SK-N-SH treated with all-trans-retinoic acid at 6 μM for 48 hours (cell line): ENCODE measurements at regions not wholly inside any gene's neighbourhood (a gene's known extent, or its start where the extent isn't known, plus 50 kb on each side); places are given as distances from the start of the nearest gene placed in this dataset.
"Not testable (repeated sequence)": the region's sequence is repeated elsewhere in the genome, so short reads cannot be mapped to it uniquely, and the experiment has no call there.

Experiments
- ATAC-seq: fragments of 200-7000 bp; cut with Tn5 transposase; 3 replicates; pipeline ENCODE4 v1.9.1; 2020; ENCODE audit warnings: mild to moderate bottlenecking, moderate library complexity
- BACH2 ChIP-seq: fragments of 250-450 bp; sonication (Bioruptor Pico); IDR thresholded peaks from 2 replicates; pipeline ENCODE4 v1.9.0; 2021; ENCODE audit warnings: mild to moderate bottlenecking, borderline replicate concordance
- CREB5 ChIP-seq: fragments of 250-450 bp; sonication (Bioruptor Pico); IDR thresholded peaks from 2 replicates; pipeline ENCODE4 v1.5.1; 2020; ENCODE audit warnings: low read depth, mild to moderate bottlenecking, moderate library complexity
- CSDC2 ChIP-seq: fragments of 250-450 bp; sonication (Bioruptor Pico); IDR thresholded peaks from 2 replicates; pipeline ENCODE4 v1.5.0; 2020; ENCODE audit warnings: mild to moderate bottlenecking, moderate library complexity
- CSRNP3 ChIP-seq: fragments of 250-450 bp; sonication (Bioruptor Pico); IDR thresholded peaks from 2 replicates; pipeline ENCODE4 v1.5.1; 2021; ENCODE audit warnings: mild to moderate bottlenecking, moderate library complexity
- ESRRG ChIP-seq: fragments of 250-450 bp; sonication (Bioruptor Pico); IDR thresholded peaks from 2 replicates; pipeline ENCODE4 v1.6.1; 2021; ENCODE audit warnings: mild to moderate bottlenecking
- GLIS3 ChIP-seq: fragments of 250-450 bp; sonication (Bioruptor Pico); IDR thresholded peaks from 2 replicates; pipeline ENCODE4 v1.5.0; 2020; ENCODE audit warnings: mild to moderate bottlenecking, moderate library complexity
- ISL1 ChIP-seq: fragments of 250-450 bp; sonication (Bioruptor Pico); IDR thresholded peaks from 2 replicates; pipeline ENCODE4 v2.1.2; 2022; ENCODE audit warnings: mild to moderate bottlenecking, moderate library complexity
- OSR1 ChIP-seq: fragments of 250-450 bp; sonication (Bioruptor Pico); IDR thresholded peaks from 2 replicates; pipeline ENCODE4 v1.8.0; 2022; ENCODE audit warnings: moderate library complexity, mild to moderate bottlenecking, inconsistent platforms
- PATZ1 ChIP-seq: fragments of 250-450 bp; sonication (Bioruptor Pico); IDR thresholded peaks from 2 replicates; pipeline ENCODE4 v1.8.0; 2020; ENCODE audit warnings: mild to moderate bottlenecking, moderate library complexity, borderline replicate concordance
- POU6F1 ChIP-seq: fragments of 250-450 bp; sonication (Bioruptor Pico); IDR thresholded peaks from 2 replicates; pipeline ENCODE4 v1.8.0; 2021; ENCODE audit warnings: low read depth, mild to moderate bottlenecking, moderate library complexity, borderline replicate concordance
- PPARA ChIP-seq: fragments of 250-450 bp; sonication (Bioruptor Pico); IDR thresholded peaks from 2 replicates; pipeline ENCODE4 v1.5.0; 2020; ENCODE audit warnings: mild to moderate bottlenecking, borderline replicate concordance
- RARB ChIP-seq: fragments of 250-450 bp; sonication (Bioruptor Pico); IDR thresholded peaks from 2 replicates; pipeline ENCODE4 v1.8.0; 2021; ENCODE audit warnings: mild to moderate bottlenecking, moderate library complexity
- SNAI2 ChIP-seq: fragments of 250-450 bp; sonication (Bioruptor Pico); IDR thresholded peaks from 2 replicates; pipeline ENCODE4 v1.5.0; 2020; ENCODE audit warnings: mild to moderate bottlenecking, moderate library complexity
- TCF4 ChIP-seq: fragments of 250-450 bp; sonication (Bioruptor Pico); IDR thresholded peaks from 2 replicates; pipeline ENCODE4 v1.8.0; 2021; ENCODE audit warnings: mild to moderate bottlenecking, moderate library complexity, borderline replicate concordance
- TOX ChIP-seq: fragments of 250-450 bp; sonication (Bioruptor Pico); IDR thresholded peaks from 2 replicates; pipeline ENCODE4 v1.8.0; 2021; ENCODE audit warnings: mild to moderate bottlenecking, moderate library complexity, borderline replicate concordance
- TSHZ2 ChIP-seq: fragments of 250-450 bp; sonication (Bioruptor Pico); IDR thresholded peaks from 2 replicates; pipeline ENCODE4 v1.5.0; 2020; ENCODE audit warnings: mild to moderate bottlenecking, moderate library complexity
- ZC3H10 ChIP-seq: fragments of 250-450 bp; sonication (Bioruptor Pico); IDR thresholded peaks from 2 replicates; pipeline ENCODE4 v1.5.1; 2021; ENCODE audit warnings: mild to moderate bottlenecking, moderate library complexity
- ZFP3 ChIP-seq: fragments of 250-450 bp; sonication (Bioruptor Pico); IDR thresholded peaks from 2 replicates; pipeline ENCODE4 v1.5.0; 2020; ENCODE audit warnings: mild to moderate bottlenecking, moderate library complexity
- ZFP30 ChIP-seq: fragments of 450-650 bp; formaldehyde crosslinking; IDR thresholded peaks from 2 replicates; pipeline ENCODE4 v1.5.0; 2022; ENCODE audit warnings: mild to moderate bottlenecking, moderate library complexity
- ZNF565 ChIP-seq: fragments of 450-650 bp; formaldehyde crosslinking; conservative IDR thresholded peaks from 2 replicates; pipeline ENCODE4 v1.5.0; 2020; ENCODE audit warnings: low read depth, mild to moderate bottlenecking, moderate library complexity
- ZNF8 ChIP-seq: fragments of 450-650 bp; formaldehyde crosslinking; IDR thresholded peaks from 2 replicates; pipeline ENCODE4 v1.5.0; 2020; ENCODE audit warnings: mild to moderate bottlenecking, moderate library complexity

- no peak for ATAC-seq
- no peak for TF ChIP-seq ZFP3
- TF ChIP-seq POU6F1, result no peak
- TF ChIP-seq ZNF8, result no peak
Observed at GRCh38 chr9:1554081-1555035, 460.8 kb upstream of the SMARCA2 start.

GRCh38 chr9:1558666-1559065 lies 456.5 kb upstream of the SMARCA2 start:
- not testable (repeated sequence) for ATAC-seq

GRCh38 chr9:1575939-1576338 lies 439.2 kb upstream of the SMARCA2 start:
- TF ChIP-seq GLIS3 (CRISPR knock-in tag) (no peak), TSHZ2 (CRISPR knock-in tag) (no peak), ISL1 (CRISPR knock-in tag) (no peak), CSRNP3 (CRISPR knock-in tag) (no peak), SNAI2 (CRISPR knock-in tag) (no peak), ZFP3 (no peak), PATZ1 (CRISPR knock-in tag) (no peak), TOX (CRISPR knock-in tag) (no peak), ZFP30 (CRISPR knock-in tag) (no peak), TCF4 (no peak), ZC3H10 (no peak), CREB5 (CRISPR knock-in tag) (no peak), PPARA (CRISPR knock-in tag) (no peak), OSR1 (no peak), RARB (CRISPR knock-in tag) (no peak), ZNF565 (CRISPR knock-in tag) (no peak), ESRRG (CRISPR knock-in tag) (no peak), BACH2 (no peak), CSDC2 (CRISPR knock-in tag) (no peak), POU6F1 (no peak)
- no peak for ATAC-seq
